ENCODE measurements at regions not wholly inside any gene's neighbourhood (a gene's known extent, or its start where the extent isn't known, plus 50 kb on each side); places are given as distances from the start of the nearest gene placed in this dataset.

- TF ChIP-seq NFE2L1 (CRISPR knock-in tag; IDR thresholded peaks at IDR 0.05) (no peak), ZNF121 (CRISPR knock-in tag; IDR thresholded peaks at IDR 0.05) (no peak)
- TF ChIP-seq, protein P1, sequence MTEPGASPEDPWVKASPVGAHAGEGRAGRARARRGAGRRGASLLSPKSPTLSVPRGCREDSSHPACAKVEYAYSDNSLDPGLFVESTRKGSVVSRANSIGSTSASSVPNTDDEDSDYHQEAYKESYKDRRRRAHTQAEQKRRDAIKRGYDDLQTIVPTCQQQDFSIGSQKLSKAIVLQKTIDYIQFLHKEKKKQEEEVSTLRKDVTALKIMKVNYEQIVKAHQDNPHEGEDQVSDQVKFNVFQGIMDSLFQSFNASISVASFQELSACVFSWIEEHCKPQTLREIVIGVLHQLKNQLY (CRISPR knock-in tag; IDR thresholded peaks at IDR 0.05), result no peak
Measured at GRCh38 chr15:67903708-67904107, 63.9 kb upstream of the RNU6-1 start (continued).

GRCh38 chr15:67905628-67906027 lies 65.8 kb upstream of the RNU6-1 start:
- H3K9me3 Mint-ChIP-seq, result peaks cover 52% of the 10 kb centered on the region
- H3K27ac Mint-ChIP-seq, result no peak overlapping the region
- peaks cover 37% of the 10 kb centered on the region for H3K36me3 Mint-ChIP-seq
- no peak overlapping the region for H3K4me3 Mint-ChIP-seq
- DNase-seq (ENCODE audit: low spot score), result no peak
- TF ChIP-seq, protein P2, sequence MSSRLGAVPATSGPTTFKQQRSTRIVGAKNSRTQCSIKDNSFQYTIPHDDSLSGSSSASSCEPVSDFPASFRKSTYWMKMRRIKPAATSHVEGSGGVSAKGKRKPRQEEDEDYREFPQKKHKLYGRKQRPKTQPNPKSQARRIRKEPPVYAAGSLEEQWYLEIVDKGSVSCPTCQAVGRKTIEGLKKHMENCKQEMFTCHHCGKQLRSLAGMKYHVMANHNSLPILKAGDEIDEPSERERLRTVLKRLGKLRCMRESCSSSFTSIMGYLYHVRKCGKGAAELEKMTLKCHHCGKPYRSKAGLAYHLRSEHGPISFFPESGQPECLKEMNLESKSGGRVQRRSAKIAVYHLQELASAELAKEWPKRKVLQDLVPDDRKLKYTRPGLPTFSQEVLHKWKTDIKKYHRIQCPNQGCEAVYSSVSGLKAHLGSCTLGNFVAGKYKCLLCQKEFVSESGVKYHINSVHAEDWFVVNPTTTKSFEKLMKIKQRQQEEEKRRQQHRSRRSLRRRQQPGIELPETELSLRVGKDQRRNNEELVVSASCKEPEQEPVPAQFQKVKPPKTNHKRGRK (CRISPR knock-in tag; IDR thresholded peaks at IDR 0.05; ENCODE audit: borderline replicate concordance), result no peak
- H3K4me1 Mint-ChIP-seq, result peaks cover 10% of the 10 kb centered on the region
- ChIA-PET CTCF (no interaction called here), POLR2A (no interaction called here)
- no peaks in the 10 kb centered on the region for H3K27me3 Mint-ChIP-seq (ENCODE audit: low read depth)
- no peak for ATAC-seq

- DNase-seq (ENCODE audit: low spot score) (no peak), ATAC-seq (no peak)
- POLR2A ChIA-PET, result no interaction called here
- peaks cover 41% of the 10 kb centered on the region for H3K36me3 Mint-ChIP-seq
- CTCF ChIA-PET, result interaction anchor here (1.0 kb wide), 1 partner anchor 249 kb away, joined by 4 read pairs; no protein-coding TSS in a partner anchor
- H3K4me1 Mint-ChIP-seq, result peaks cover 10% of the 10 kb centered on the region
- H3K4me3 Mint-ChIP-seq, result no peak overlapping the region
- no peak overlapping the region for H3K27ac Mint-ChIP-seq
- no peak for TF ChIP-seq NR1H2 (CRISPR knock-in tag; IDR thresholded peaks at IDR 0.05)
- no peak for TF ChIP-seq NFE2L1 (CRISPR knock-in tag; IDR thresholded peaks at IDR 0.05)
- TF ChIP-seq SOX15 (CRISPR knock-in tag; IDR thresholded peaks at IDR 0.05), result no peak
- no peak for TF ChIP-seq NFATC4 (CRISPR knock-in tag; IDR thresholded peaks at IDR 0.05)
- no peak for TF ChIP-seq ZBTB43 (CRISPR knock-in tag; IDR thresholded peaks at IDR 0.05)
- TF ChIP-seq ZNF416 (CRISPR knock-in tag; IDR thresholded peaks at IDR 0.05), result no peak
- no peak for TF ChIP-seq ZBTB21 (CRISPR knock-in tag; IDR thresholded peaks at IDR 0.05; ENCODE audit: borderline replicate concordance)
- no peak for TF ChIP-seq SMAD4 (CRISPR knock-in tag; IDR thresholded peaks at IDR 0.05)
- no peak for TF ChIP-seq ATF3 (CRISPR knock-in tag; conservative IDR thresholded peaks at IDR 0.05)
- TF ChIP-seq ZNF532 (CRISPR knock-in tag; IDR thresholded peaks at IDR 0.05; ENCODE audit: borderline replicate concordance), result no peak
- no peak for TF ChIP-seq NR3C1 (CRISPR knock-in tag; conservative IDR thresholded peaks at IDR 0.05; ENCODE audit: low read depth)
- TF ChIP-seq, protein P3, sequence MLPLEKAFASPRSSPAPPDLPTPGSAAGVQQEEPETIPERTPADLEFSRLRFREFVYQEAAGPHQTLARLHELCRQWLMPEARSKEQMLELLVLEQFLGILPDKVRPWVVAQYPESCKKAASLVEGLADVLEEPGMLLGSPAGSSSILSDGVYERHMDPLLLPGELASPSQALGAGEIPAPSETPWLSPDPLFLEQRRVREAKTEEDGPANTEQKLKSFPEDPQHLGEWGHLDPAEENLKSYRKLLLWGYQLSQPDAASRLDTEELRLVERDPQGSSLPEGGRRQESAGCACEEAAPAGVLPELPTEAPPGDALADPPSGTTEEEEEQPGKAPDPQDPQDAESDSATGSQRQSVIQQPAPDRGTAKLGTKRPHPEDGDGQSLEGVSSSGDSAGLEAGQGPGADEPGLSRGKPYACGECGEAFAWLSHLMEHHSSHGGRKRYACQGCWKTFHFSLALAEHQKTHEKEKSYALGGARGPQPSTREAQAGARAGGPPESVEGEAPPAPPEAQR (CRISPR knock-in tag; IDR thresholded peaks at IDR 0.05), result no peak
- no peak for TF ChIP-seq HMGA2 (CRISPR knock-in tag; IDR thresholded peaks at IDR 0.05)
- TF ChIP-seq EMX1 (CRISPR knock-in tag; IDR thresholded peaks at IDR 0.05), result no peak
- TF ChIP-seq FOXP1 (CRISPR knock-in tag; IDR thresholded peaks at IDR 0.05; ENCODE audit: borderline replicate concordance), result no peak
- peaks cover 57% of the 10 kb centered on the region for H3K9me3 Mint-ChIP-seq
- H3K27me3 Mint-ChIP-seq (ENCODE audit: low read depth), result no peaks in the 10 kb centered on the region
Measured at GRCh38 chr15:67906382-67906781, 66.5 kb upstream of the RNU6-1 start.

All from WTC11 (cell line).